Keratinocyte (primary cell): ENCODE measurements at regions not wholly inside any gene's neighbourhood (a gene's known extent, or its start where the extent isn't known, plus 50 kb on each side); places are given as distances from the start of the nearest gene placed in this dataset.

Experiments used
- DNase-seq: peaks from one replicate; pipeline ENCODE4 v3.0.0-alpha.2; 2011; ENCODE audit warnings: low read depth, missing footprints, low spot score
- FAIRE-seq: peaks from 2 replicates; lab custom pipeline; 2011; peaks lifted over from hg19 to GRCh38; lab: Jason Lieb, UNC
- H2AFZ ChIP-seq: 2 replicates; pipeline ENCODE4 v1.6.0; 2012; ENCODE audit warnings: low read length, control low read depth, inconsistent platforms; ENCODE audit not compliant: control insufficient read depth
- H3K27ac ChIP-seq: 2 replicates; pipeline ENCODE4 v1.5.1; 2011; ENCODE audit warnings: low read length; ENCODE audit not compliant: control insufficient read depth, insufficient read depth
- H3K27me3 ChIP-seq: 3 replicates; pipeline ENCODE4 v1.6.0; 2011; ENCODE audit warnings: low read length; ENCODE audit not compliant: control insufficient read depth, insufficient read depth; ENCODE audit errors: extremely low read depth
- H3K36me3 ChIP-seq, 2 experiments: 2 replicates in 1 of 2; 3 replicates in 1 of 2; pipeline ENCODE4 v1.5.1; 2011; ENCODE audit warnings: low read length in 2 of 2, mild to moderate bottlenecking in 1 of 2; ENCODE audit not compliant: control insufficient read depth in 2 of 2, insufficient read depth in 2 of 2; ENCODE audit errors: extremely low read depth in 1 of 2
- H3K4me1 ChIP-seq: 3 replicates; pipeline ENCODE4 v1.5.1; 2011; ENCODE audit warnings: low read length; ENCODE audit not compliant: control insufficient read depth, insufficient read depth; ENCODE audit errors: extremely low read depth
- H3K4me2 ChIP-seq: 3 replicates; pipeline ENCODE4 v1.6.0; 2011; ENCODE audit warnings: low read depth, low read length; ENCODE audit not compliant: control insufficient read depth, insufficient read depth; ENCODE audit errors: extremely low read depth
- H3K4me3 ChIP-seq, 3 experiments: fragments of 200-600 bp in 1 of 3; sonication (generic) in 1 of 3; 2 replicates in 2 of 3; 3 replicates in 1 of 3; pipeline ENCODE4 v1.5.1; 2011 to 2016; ENCODE audit warnings: low read length in 3 of 3, mild to moderate bottlenecking in 3 of 3, control low read depth in 2 of 3, inconsistent platforms in 1 of 3, low read depth in 1 of 3, mixed read lengths in 1 of 3, mixed run types in 1 of 3, moderate library complexity in 1 of 3; ENCODE audit not compliant: control insufficient read depth in 2 of 3, insufficient read depth in 2 of 3; ENCODE audit errors: extremely low read depth in 1 of 3
- H3K79me2 ChIP-seq: 2 replicates; pipeline ENCODE4 v1.6.0; 2012; ENCODE audit warnings: low read length; ENCODE audit not compliant: control insufficient read depth, insufficient read depth
- H3K9ac ChIP-seq: 3 replicates; pipeline ENCODE4 v1.6.0; 2011; ENCODE audit warnings: low read length; ENCODE audit not compliant: control insufficient read depth, insufficient read depth; ENCODE audit errors: extremely low read depth
- H3K9me1 ChIP-seq: 3 replicates; pipeline ENCODE4 v1.6.0; 2011; ENCODE audit warnings: low read length; ENCODE audit not compliant: control insufficient read depth, insufficient read depth; ENCODE audit errors: extremely low read depth
- H3K9me3 ChIP-seq: 2 replicates; pipeline ENCODE4 v1.5.1; 2012; ENCODE audit warnings: low read depth, low read length; ENCODE audit not compliant: control insufficient read depth
- H4K20me1 ChIP-seq: 3 replicates; pipeline ENCODE4 v1.6.0; 2011; ENCODE audit warnings: low read length; ENCODE audit not compliant: control insufficient read depth, insufficient read depth; ENCODE audit errors: extremely low read depth
- CTCF ChIP-seq, 3 experiments: IDR thresholded peaks in 1 of 3; conservative IDR thresholded peaks in 1 of 3; optimal IDR thresholded peaks in 1 of 3; 2 replicates in 2 of 3; 3 replicates in 1 of 3; pipeline versions ENCODE3 to v1.5.1; 2011; ENCODE audit warnings: low read length in 3 of 3, mild to moderate bottlenecking in 3 of 3, moderate library complexity in 2 of 3, control low read depth in 1 of 3, inconsistent platforms in 1 of 3; ENCODE audit not compliant: insufficient read depth in 2 of 3; ENCODE audit errors: extremely low read depth in 1 of 3
- EZH2 ChIP-seq: IDR thresholded peaks from one replicate; pipeline ENCODE4 v1.6.1; 2012; ENCODE audit warnings: inconsistent platforms, mild to moderate bottlenecking, low read length, moderate library complexity
- dilution Hi-C: fragments of 300-500 bp; cut with MboI; formaldehyde crosslinking; loops from one replicate; pipeline ENCODE4 v1.7.0; 2020; ENCODE audit warnings: low sequenced_read_pairs; ENCODE audit not compliant: extremely low pct_ligation_motif_present

GRCh38 chr17:33416131-33416530, 123.0 kb upstream of the ASIC2 start:
- Histone ChIP-seq H3K9ac (no peak overlapping the region), H3K4me2 (no peak overlapping the region), H3K27me3 (no peaks in the 10 kb centered on the region), H3K79me2 (no peaks in the 10 kb centered on the region), H4K20me1 (no peaks in the 10 kb centered on the region), H3K4me1 (no peaks in the 10 kb centered on the region), H2AFZ (no peak overlapping the region), H3K9me3 (no peaks in the 10 kb centered on the region), H3K4me3 (no peak overlapping the region), H3K27ac (no peak overlapping the region), H3K36me3 (no peaks in the 10 kb centered on the region), H3K9me1 (no peaks in the 10 kb centered on the region)
- DNase-seq (no peak), FAIRE-seq (no peak)
- TF ChIP-seq EZH2: no peak
- TF ChIP-seq CTCF (optimal IDR thresholded peaks at IDR 0.05 in 1 of 3, IDR thresholded peaks at IDR 0.05 in 1 of 3, conservative IDR thresholded peaks at IDR 0.05 in 1 of 3; ENCODE audit: extremely low read depth in 1 of 3, insufficient read depth in 2 of 3, low read length in 3 of 3): no peak
- dilution Hi-C loops: no loop called here

DNA sequence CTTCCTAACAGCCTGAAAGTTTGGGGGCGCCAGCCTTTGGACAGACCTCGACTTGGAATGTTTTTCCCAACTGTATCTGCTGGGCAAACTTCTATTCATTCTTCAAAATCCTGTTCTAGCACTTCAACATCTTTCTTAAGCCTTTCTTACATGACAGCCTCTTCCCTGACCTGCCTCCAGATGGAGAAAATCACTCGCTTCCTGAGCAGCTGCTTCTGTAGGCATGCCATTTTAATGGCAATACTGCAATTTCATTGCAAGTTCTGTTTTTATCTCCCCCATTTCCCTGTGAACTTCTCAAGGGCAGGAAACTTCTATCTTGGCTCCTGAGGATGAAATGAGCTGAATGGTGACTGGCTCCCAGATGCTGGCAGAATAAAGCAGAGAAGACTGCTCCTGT, 128.8 kb upstream of the ASIC2 start:
- DNase-seq (no peak), FAIRE-seq (no peak)
- Histone ChIP-seq H4K20me1 (no peaks in the 10 kb centered on the region), H3K36me3 (no peaks in the 10 kb centered on the region), H3K4me1 (no peaks in the 10 kb centered on the region), H3K4me3 (no peak overlapping the region), H3K9ac (no peak overlapping the region), H3K4me2 (no peak overlapping the region), H3K27me3 (no peaks in the 10 kb centered on the region), H3K79me2 (no peaks in the 10 kb centered on the region), H3K9me3 (no peaks in the 10 kb centered on the region), H3K9me1 (no peaks in the 10 kb centered on the region), H3K27ac (no peak overlapping the region), H2AFZ (no peak overlapping the region)
- dilution Hi-C loops: no loop called here
- no peak for TF ChIP-seq CTCF (optimal IDR thresholded peaks at IDR 0.05 in 1 of 3, IDR thresholded peaks at IDR 0.05 in 1 of 3, conservative IDR thresholded peaks at IDR 0.05 in 1 of 3; ENCODE audit: extremely low read depth in 1 of 3, insufficient read depth in 2 of 3, low read length in 3 of 3)
- TF ChIP-seq EZH2: no peak
